ENCODE measurements at regions not wholly inside any gene's neighbourhood (a gene's known extent, or its start where the extent isn't known, plus 50 kb on each side); places are given as distances from the start of the nearest gene placed in this dataset.
A peak's percentile ranks its signal among the peaks of the same experiment; 100 is the strongest.
"Not testable (repeated sequence)": the region's sequence is repeated elsewhere in the genome, so short reads cannot be mapped to it uniquely, and the experiment has no call there.

DNA sequence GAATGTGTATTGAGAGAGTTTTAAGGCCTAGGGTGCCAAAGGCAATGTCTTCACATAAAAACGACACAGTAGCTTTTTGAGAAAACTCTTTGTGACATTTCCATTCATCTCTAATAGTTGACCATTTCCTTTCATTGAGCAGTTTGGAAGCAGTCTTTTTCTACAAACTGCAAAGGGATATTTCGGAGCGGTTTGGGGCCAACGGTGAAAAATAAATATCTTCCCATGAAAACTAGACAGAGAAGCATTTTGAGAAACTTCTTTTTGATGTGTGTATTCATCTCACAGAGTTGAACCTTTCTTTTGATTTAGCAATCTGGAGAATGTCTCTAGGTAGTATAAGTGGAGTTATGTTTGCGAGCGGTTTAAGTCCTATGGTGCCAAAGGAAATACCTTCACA is 3052.9 kb downstream of the TUBA3C start:
- not testable (repeated sequence) for H3K27ac ChIP-seq (ENCODE audit: low read depth in 1 of 2, low read length in 1 of 2); H3K9me3 ChIP-seq (ENCODE audit: control insufficient read depth in 2 of 2, insufficient read depth in 1 of 2, low read length in 1 of 2); H3K4me3 ChIP-seq (ENCODE audit: low read length in 2 of 2); H3K4me1 ChIP-seq (ENCODE audit: control insufficient read depth in 2 of 2, insufficient read depth in 2 of 2, low read length in 2 of 2); H3K27me3 ChIP-seq (ENCODE audit: control insufficient read depth in 2 of 2, insufficient read depth in 1 of 2, low read length in 1 of 2); DNase-seq (ENCODE audit: low read depth in 6 of 9, low spot score in 9 of 9); H3K36me3 ChIP-seq (ENCODE audit: control insufficient read depth in 2 of 2, insufficient read depth in 2 of 2, low read length in 1 of 2)
- WGBS, result 96% methylated on average over 5 of the region's 6 CpGs

- H3K9me3 ChIP-seq (ENCODE audit: control insufficient read depth in 2 of 2, insufficient read depth in 1 of 2, low read length in 1 of 2); H3K36me3 ChIP-seq (ENCODE audit: control insufficient read depth in 2 of 2, insufficient read depth in 2 of 2, low read length in 1 of 2); H3K27ac ChIP-seq (ENCODE audit: low read depth in 1 of 2, low read length in 1 of 2); H3K4me1 ChIP-seq (ENCODE audit: control insufficient read depth in 2 of 2, insufficient read depth in 2 of 2, low read length in 2 of 2); H3K27me3 ChIP-seq (ENCODE audit: control insufficient read depth in 2 of 2, insufficient read depth in 1 of 2, low read length in 1 of 2); H3K4me3 ChIP-seq (ENCODE audit: low read length in 2 of 2): not testable (repeated sequence)
- DNase-seq (ENCODE audit: low read depth in 6 of 9, low spot score in 9 of 9), result peak in 3 of 9 donors; percentile 2 to 37 (median 8)
- 63% methylated on average over 6 of the region's 6 CpGs for WGBS
Measured at GRCh38 chr13:16113391-16113790, 3068.2 kb downstream of the TUBA3C start.

Measured in thymus (tissue), 11 donors.